ENCODE measurements at regions not wholly inside any gene's neighbourhood (a gene's known extent, or its start where the extent isn't known, plus 50 kb on each side); places are given as distances from the start of the nearest gene placed in this dataset.

- no peak overlapping the region for H3K4me2 ChIP-seq (ENCODE audit: low read length)
- H3K79me2 ChIP-seq: no peaks in the 10 kb centered on the region
- TF ChIP-seq, protein P1, sequence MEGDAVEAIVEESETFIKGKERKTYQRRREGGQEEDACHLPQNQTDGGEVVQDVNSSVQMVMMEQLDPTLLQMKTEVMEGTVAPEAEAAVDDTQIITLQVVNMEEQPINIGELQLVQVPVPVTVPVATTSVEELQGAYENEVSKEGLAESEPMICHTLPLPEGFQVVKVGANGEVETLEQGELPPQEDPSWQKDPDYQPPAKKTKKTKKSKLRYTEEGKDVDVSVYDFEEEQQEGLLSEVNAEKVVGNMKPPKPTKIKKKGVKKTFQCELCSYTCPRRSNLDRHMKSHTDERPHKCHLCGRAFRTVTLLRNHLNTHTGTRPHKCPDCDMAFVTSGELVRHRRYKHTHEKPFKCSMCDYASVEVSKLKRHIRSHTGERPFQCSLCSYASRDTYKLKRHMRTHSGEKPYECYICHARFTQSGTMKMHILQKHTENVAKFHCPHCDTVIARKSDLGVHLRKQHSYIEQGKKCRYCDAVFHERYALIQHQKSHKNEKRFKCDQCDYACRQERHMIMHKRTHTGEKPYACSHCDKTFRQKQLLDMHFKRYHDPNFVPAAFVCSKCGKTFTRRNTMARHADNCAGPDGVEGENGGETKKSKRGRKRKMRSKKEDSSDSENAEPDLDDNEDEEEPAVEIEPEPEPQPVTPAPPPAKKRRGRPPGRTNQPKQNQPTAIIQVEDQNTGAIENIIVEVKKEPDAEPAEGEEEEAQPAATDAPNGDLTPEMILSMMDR (IDR thresholded peaks at IDR 0.05): no peak
- H3K9me3 ChIP-seq (ENCODE audit: control insufficient read depth, low read length): no peaks in the 10 kb centered on the region
- no peak overlapping the region for H3K27ac ChIP-seq
- no peaks in the 10 kb centered on the region for H3K27me3 ChIP-seq (ENCODE audit: control insufficient read depth, insufficient read depth, low read length)
- H3K4me3 ChIP-seq (ENCODE audit: low read depth, low read length): no peak overlapping the region
- no peaks in the 10 kb centered on the region for H3K36me3 ChIP-seq (ENCODE audit: control insufficient read depth, insufficient read depth, low read length)
- H3K9ac ChIP-seq: no peak overlapping the region
- no peak overlapping the region for H2AFZ ChIP-seq
- no peaks in the 10 kb centered on the region for H3K4me1 ChIP-seq
These were observed 188.3 kb downstream of the PHETA1 start for GRCh38 chr12:111180426-111181142.

- H3K36me3 ChIP-seq (ENCODE audit: control insufficient read depth, insufficient read depth, low read length): no peaks in the 10 kb centered on the region
- no peak overlapping the region for H3K4me3 ChIP-seq (ENCODE audit: low read depth, low read length)
- H3K4me2 ChIP-seq (ENCODE audit: low read length): no peak overlapping the region
- no peaks in the 10 kb centered on the region for H3K9me3 ChIP-seq (ENCODE audit: control insufficient read depth, low read length)
- no peak overlapping the region for H2AFZ ChIP-seq
- H3K9ac ChIP-seq: no peak overlapping the region
- H3K27ac ChIP-seq: no peak overlapping the region
- TF ChIP-seq, protein P1 (IDR thresholded peaks at IDR 0.05): no peak
- H3K79me2 ChIP-seq: no peaks in the 10 kb centered on the region
- no peaks in the 10 kb centered on the region for H3K4me1 ChIP-seq
- H3K27me3 ChIP-seq (ENCODE audit: control insufficient read depth, insufficient read depth, low read length): no peaks in the 10 kb centered on the region
These were observed 190.5 kb downstream of the PHETA1 start for GRCh38 chr12:111178181-111179081.

DNA sequence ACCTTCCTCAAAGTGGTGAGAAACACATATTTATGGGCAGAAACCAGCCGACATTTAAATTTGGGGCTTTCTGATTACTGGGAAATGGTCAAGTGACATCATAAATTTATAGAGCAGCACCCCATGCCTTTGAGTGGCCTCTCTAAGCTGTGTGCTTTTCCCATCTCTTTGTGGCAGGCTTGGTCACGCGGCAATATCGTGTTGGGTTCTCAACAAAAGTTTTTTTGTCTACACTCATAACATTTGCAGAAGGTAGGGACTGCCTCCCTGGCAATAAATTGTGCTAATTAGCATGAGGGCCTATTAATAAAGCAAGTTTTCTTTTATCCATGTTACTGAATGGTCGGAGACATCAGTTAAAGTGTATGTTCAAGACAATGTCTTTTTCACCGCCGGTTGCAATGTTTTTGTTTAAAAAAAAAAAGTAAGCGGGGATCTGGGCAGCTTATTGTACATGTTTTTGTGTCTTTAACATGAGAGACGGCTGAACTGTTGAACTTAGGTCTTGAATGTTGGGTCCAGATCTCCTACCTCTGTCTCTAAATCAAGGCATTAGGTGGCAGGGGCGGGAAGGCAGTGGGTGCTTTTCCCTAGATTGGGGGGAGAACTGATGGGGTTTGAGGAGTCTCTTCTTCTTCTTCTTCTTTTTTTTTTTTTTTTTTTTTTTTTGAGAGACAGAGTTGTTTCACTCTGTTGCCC is 193.3 kb downstream of the PHETA1 start:
- Histone ChIP-seq H3K4me2 (ENCODE audit: low read length) (no peak overlapping the region), H3K27ac (no peak overlapping the region), H3K4me1 (no peaks in the 10 kb centered on the region), H3K36me3 (ENCODE audit: control insufficient read depth, insufficient read depth, low read length) (no peaks in the 10 kb centered on the region), H3K27me3 (ENCODE audit: control insufficient read depth, insufficient read depth, low read length) (no peaks in the 10 kb centered on the region), H3K79me2 (no peaks in the 10 kb centered on the region), H2AFZ (no peak overlapping the region), H3K9ac (no peak overlapping the region), H3K4me3 (ENCODE audit: low read depth, low read length) (no peak overlapping the region), H3K9me3 (ENCODE audit: control insufficient read depth, low read length) (no peaks in the 10 kb centered on the region)
- TF ChIP-seq, protein P1 (IDR thresholded peaks at IDR 0.05): no peak

DNA sequence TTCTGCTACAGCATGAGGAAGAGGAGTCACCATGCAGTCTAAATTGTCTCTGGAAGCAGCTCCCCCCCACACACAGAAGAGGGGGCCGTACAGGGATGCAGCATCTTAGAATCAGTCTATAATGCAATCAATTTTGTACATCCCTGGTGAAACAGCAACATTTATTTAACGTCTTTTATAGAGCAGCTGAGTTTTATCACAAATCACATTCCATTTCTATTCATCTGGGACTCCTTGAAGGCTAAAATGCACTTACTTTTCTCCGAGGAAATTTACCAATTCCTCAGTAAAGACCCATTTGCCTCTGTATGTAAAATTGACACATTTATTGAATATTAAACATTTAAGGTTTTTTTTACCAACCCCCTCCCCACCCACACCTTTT is 193.9 kb downstream of the PHETA1 start:
- H3K27me3 ChIP-seq (ENCODE audit: control insufficient read depth, insufficient read depth, low read length): no peaks in the 10 kb centered on the region
- TF ChIP-seq, protein P1 (IDR thresholded peaks at IDR 0.05): no peak
- H3K79me2 ChIP-seq: no peaks in the 10 kb centered on the region
- no peaks in the 10 kb centered on the region for H3K36me3 ChIP-seq (ENCODE audit: control insufficient read depth, insufficient read depth, low read length)
- no peak overlapping the region for H2AFZ ChIP-seq
- H3K9ac ChIP-seq: no peak overlapping the region
- no peak overlapping the region for H3K4me3 ChIP-seq (ENCODE audit: low read depth, low read length)
- no peaks in the 10 kb centered on the region for H3K9me3 ChIP-seq (ENCODE audit: control insufficient read depth, low read length)
- no peak overlapping the region for H3K4me2 ChIP-seq (ENCODE audit: low read length)
- H3K27ac ChIP-seq: no peak overlapping the region
- H3K4me1 ChIP-seq: no peaks in the 10 kb centered on the region
